Gastrocnemius medialis (tissue), 4 donors: ENCODE measurements at regions not wholly inside any gene's neighbourhood (a gene's known extent, or its start where the extent isn't known, plus 50 kb on each side); places are given as distances from the start of the nearest gene placed in this dataset.

Experiments used
- CTCF ChIP-seq, 5 experiments: fragments of 450-650 bp in 3 of 5; fragments of 200-600 bp in 2 of 5; sonication (generic) in 2 of 5; IDR thresholded peaks in 4 of 5; conservative IDR thresholded peaks in 1 of 5; 1 replicate in 4 of 5; 2 replicates in 1 of 5; pipeline ENCODE4 v1.5.1; 2016 to 2019; ENCODE audit warnings: antibody characterized with exemption in 5 of 5, mild to moderate bottlenecking in 3 of 5, moderate library complexity in 3 of 5
- POLR2A ChIP-seq, 2 donors: fragments of 450-650 bp; IDR thresholded peaks; one replicate each; pipeline ENCODE4 v1.6.1; 2017; ENCODE audit warnings: antibody characterized with exemption in 2 of 2, mild to moderate bottlenecking in 2 of 2, moderate library complexity in 2 of 2

DNA sequence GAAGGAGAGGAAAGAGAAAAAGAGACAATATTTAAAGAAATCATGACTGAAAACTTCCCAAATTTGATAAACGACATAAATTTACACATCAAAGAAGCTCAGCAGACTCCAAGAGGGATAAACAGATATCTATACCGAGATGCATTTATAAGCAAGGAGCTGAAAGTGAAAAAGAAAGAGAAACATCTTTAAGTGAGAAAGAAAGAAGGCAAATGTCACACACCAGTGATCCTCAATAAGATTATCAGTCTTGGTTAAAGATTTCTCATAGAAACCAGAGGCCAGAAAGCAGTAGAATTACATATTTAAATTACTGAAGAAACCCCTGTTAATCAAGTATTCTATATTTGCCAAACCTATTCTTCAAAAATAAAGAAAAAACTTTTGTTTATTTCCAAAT, 424.2 kb downstream of the SLC16A7 start:
- no peak for TF ChIP-seq CTCF (IDR thresholded peaks at IDR 0.05 in 4 of 5, conservative IDR thresholded peaks at IDR 0.05 in 1 of 5)
- TF ChIP-seq POLR2A (IDR thresholded peaks at IDR 0.05): no peak
